ENCODE measurements at regions not wholly inside any gene's neighbourhood (a gene's known extent, or its start where the extent isn't known, plus 50 kb on each side); places are given as distances from the start of the nearest gene placed in this dataset.

GRCh38 chr11:110928391-110928790, 216.2 kb upstream of the ARHGAP20 start:
- DNase-seq (ENCODE audit: low read depth) = no peak

GRCh38 chr11:110921742-110922521, 209.7 kb upstream of the ARHGAP20 start:
- no peak for DNase-seq (ENCODE audit: low read depth)

GRCh38 chr11:110919241-110919922, 207.1 kb upstream of the ARHGAP20 start:
- no peak for DNase-seq (ENCODE audit: low read depth)

GRCh38 chr11:110918351-110918750, 206.1 kb upstream of the ARHGAP20 start:
- no peak for DNase-seq (ENCODE audit: low read depth)

GRCh38 chr11:110912437-110912836, 200.2 kb upstream of the ARHGAP20 start:
- no peak for DNase-seq (ENCODE audit: low read depth)

- DNase-seq (ENCODE audit: low read depth) = no peak
These were observed 198.1 kb upstream of the ARHGAP20 start for GRCh38 chr11:110910384-110910783.

- no peak for DNase-seq (ENCODE audit: low read depth)
These were observed 197.1 kb upstream of the ARHGAP20 start for GRCh38 chr11:110909336-110909735.

GRCh38 chr11:110908401-110909105, 196.3 kb upstream of the ARHGAP20 start:
- peak; percentile 88 for DNase-seq (ENCODE audit: low read depth)

- DNase-seq (ENCODE audit: low read depth) = peak; percentile 94
These were observed 195.4 kb upstream of the ARHGAP20 start for GRCh38 chr11:110907629-110908028.

GRCh38 chr11:110903830-110904229, 191.6 kb upstream of the ARHGAP20 start:
- peak; percentile 58 for DNase-seq (ENCODE audit: low read depth)

- no peak for DNase-seq (ENCODE audit: low read depth)
These were observed 191.1 kb upstream of the ARHGAP20 start for GRCh38 chr11:110903378-110903777.

GRCh38 chr11:110901441-110901840, 189.2 kb upstream of the ARHGAP20 start:
- no peak for DNase-seq (ENCODE audit: low read depth)

GRCh38 chr11:110900426-110900825, 188.2 kb upstream of the ARHGAP20 start:
- no peak for DNase-seq (ENCODE audit: low read depth)

GRCh38 chr11:110897035-110897434, 184.8 kb upstream of the ARHGAP20 start:
- DNase-seq (ENCODE audit: low read depth) = peak; percentile 51

- peak; percentile 68 for DNase-seq (ENCODE audit: low read depth)
These were observed 184.1 kb upstream of the ARHGAP20 start for GRCh38 chr11:110896358-110896757.

GRCh38 chr11:110894224-110894623, 182.0 kb upstream of the ARHGAP20 start:
- peak; percentile 73 for DNase-seq (ENCODE audit: low read depth)

- no peak for DNase-seq (ENCODE audit: low read depth)
These were observed 180.6 kb upstream of the ARHGAP20 start for GRCh38 chr11:110892741-110893285.

GRCh38 chr11:110891411-110891810, 179.2 kb upstream of the ARHGAP20 start:
- peak; percentile 31 for DNase-seq (ENCODE audit: low read depth)

- DNase-seq (ENCODE audit: low read depth) = no peak
These were observed 178.8 kb upstream of the ARHGAP20 start for GRCh38 chr11:110890995-110891394.

GRCh38 chr11:110886288-110886970, 174.2 kb upstream of the ARHGAP20 start:
- DNase-seq (ENCODE audit: low read depth) = no peak

- DNase-seq (ENCODE audit: low read depth) = no peak
These were observed 171.0 kb upstream of the ARHGAP20 start for GRCh38 chr11:110883256-110883655.

GRCh38 chr11:110878513-110878912, 166.3 kb upstream of the ARHGAP20 start:
- DNase-seq (ENCODE audit: low read depth) = peak; percentile 5

All from M059J (cell line).